Ovary (tissue), 7 donors: ENCODE measurements at regions not wholly inside any gene's neighbourhood (a gene's known extent, or its start where the extent isn't known, plus 50 kb on each side); places are given as distances from the start of the nearest gene placed in this dataset.

ENCODE experiments used
- DNase-seq, 5 donors: peaks; one replicate each; pipeline ENCODE4 v3.0.0-alpha.2; 2019 to 2020
- H3K27ac ChIP-seq, 2 donors: fragments of 200-600 bp; one replicate each; pipeline versions ENCODE4 v1.5.1 to v1.8.0; 2019 to 2022
- H3K27me3 ChIP-seq: fragments of 200-600 bp; one replicate; pipeline ENCODE4 v1.8.0; 2022
- H3K36me3 ChIP-seq: fragments of 200-600 bp; sonication (generic); one replicate; pipeline ENCODE4 v1.5.1; 2019
- H3K4me1 ChIP-seq: one replicate; pipeline ENCODE4 v1.8.1; 2013; ENCODE audit warnings: mild to moderate bottlenecking, moderate library complexity; ENCODE audit not compliant: insufficient read depth
- H3K4me3 ChIP-seq: fragments of 200-600 bp; sonication (generic); one replicate; pipeline ENCODE4 v1.5.1; 2017
- H3K9me3 ChIP-seq, 2 donors: fragments of 200-600 bp in 1 of 2; sonication (generic) in 1 of 2; one replicate each; pipeline versions ENCODE4 v1.5.1 to v1.8.1; 2013 to 2019; ENCODE audit warnings: mild to moderate bottlenecking in 1 of 2, moderate library complexity in 1 of 2
- CTCF ChIP-seq, 3 donors: fragments of 450-650 bp in 2 of 3; fragments of 200-600 bp in 1 of 3; IDR thresholded peaks; one replicate each; pipeline versions ENCODE4 v1.5.1 to v1.8.0; 2016 to 2022; ENCODE audit warnings: antibody characterized with exemption in 3 of 3, mild to moderate bottlenecking in 1 of 3
- EP300 ChIP-seq: sonication (generic); formaldehyde crosslinking; IDR thresholded peaks from one replicate; pipeline ENCODE4 v1.6.1; 2017; ENCODE audit warnings: antibody characterized with exemption
- POLR2A ChIP-seq: fragments of 450-650 bp; IDR thresholded peaks from one replicate; pipeline ENCODE4 v1.6.1; 2017; ENCODE audit warnings: antibody characterized with exemption, mild to moderate bottlenecking, moderate library complexity
- WGBS, 3 donors: extraction: QIAGEN DNeasy Blood & Tissue Kit in 1 of 3; methylation state at CpG; one replicate each; pipeline versions ENCODE4 v1.1.5 to v1.1.7; 2013 to 2017; 5-methylcytosine and 5-hydroxymethylcytosine counted together
- intact Hi-C, 4 donors: fragments of 100-400 bp; cut with DNase I; formaldehyde crosslinking; loops; one replicate each; pipeline versions ENCODE4 v1.11.0 to v1.15.1; 2022 to 2023
- donor health status: DM: no; HTN: no; CAD: no; lungs with moderate emphysema.
- donor health status: DM: no; HTN: no; CAD: no.
- donor health status: Bipolar disorder and iron deficiency.
- donor health status: DM: no; HTN: no; CAD: no.
- donor health status: DM: yes; HTN: yes; CAD: no.

- DNase-seq: no peak
- no peak overlapping the region for H3K27ac ChIP-seq
- 94 to 97% (median 97%) methylated on average over 3 of the region's 3 CpGs for WGBS, 3 donors
- H3K9me3 ChIP-seq: no peaks in the 10 kb centered on the region
- H3K36me3 ChIP-seq: no peaks in the 10 kb centered on the region
- no peak for TF ChIP-seq CTCF (IDR thresholded peaks at IDR 0.05)
- TF ChIP-seq POLR2A: no peak
- no peak for TF ChIP-seq EP300
- no peaks in the 10 kb centered on the region for H3K4me1 ChIP-seq
- no peak overlapping the region for H3K4me3 ChIP-seq
- intact Hi-C loops: no loop called here
- H3K27me3 ChIP-seq: no peaks in the 10 kb centered on the region
These were observed 83.3 kb upstream of the FOXN3 start for GRCh38 chr14:89500303-89500702.

GRCh38 chr14:89498878-89499277, 81.8 kb upstream of the FOXN3 start:
- DNase-seq: no peak
- 80 to 87% (median 83%) methylated on average over 7 of the region's 7 CpGs for WGBS, 3 donors
- TF ChIP-seq POLR2A (no peak), CTCF (IDR thresholded peaks at IDR 0.05) (no peak), EP300 (no peak)
- Histone ChIP-seq H3K4me3 (no peak overlapping the region), H3K4me1 (no peaks in the 10 kb centered on the region), H3K9me3 (no peaks in the 10 kb centered on the region), H3K36me3 (no peaks in the 10 kb centered on the region), H3K27me3 (no peaks in the 10 kb centered on the region), H3K27ac (no peak overlapping the region)
- intact Hi-C loops: loop anchor here in 1 of 4 donors (10.0 kb wide), 1 partner anchor 74 kb away; no protein-coding TSS in a partner anchor

- Histone ChIP-seq H3K27me3 (no peaks in the 10 kb centered on the region), H3K27ac (peak overlapping the region in 1 of 2 donors; percentile 8), H3K36me3 (no peaks in the 10 kb centered on the region), H3K4me1 (peaks cover 8% of the 10 kb centered on the region), H3K4me3 (no peak overlapping the region), H3K9me3 (no peaks in the 10 kb centered on the region)
- intact Hi-C loops: loop anchor here in 1 of 4 donors (10.0 kb wide), 1 partner anchor 71 kb away; no protein-coding TSS in a partner anchor
- WGBS, 3 donors: 92 to 95% (median 94%) methylated on average over 8 of the region's 8 CpGs
- TF ChIP-seq POLR2A: no peak
- TF ChIP-seq EP300: no peak
- TF ChIP-seq CTCF (IDR thresholded peaks at IDR 0.05): no peak
- no peak for DNase-seq
These were observed 78.7 kb upstream of the FOXN3 start for GRCh38 chr14:89495718-89496117.

- Histone ChIP-seq H3K4me1 (peaks cover 9% of the 10 kb centered on the region), H3K27me3 (no peaks in the 10 kb centered on the region), H3K4me3 (no peak overlapping the region), H3K9me3 (no peaks in the 10 kb centered on the region), H3K36me3 (no peaks in the 10 kb centered on the region), H3K27ac (no peak overlapping the region)
- no peak for DNase-seq
- TF ChIP-seq CTCF (IDR thresholded peaks at IDR 0.05) (no peak), POLR2A (no peak), EP300 (no peak)
- intact Hi-C loops: loop anchor here in 2 of 4 donors (5.0 to 10.0 kb wide), 2 partner anchors 67 to 69 kb away; no protein-coding TSS in a partner anchor
- WGBS, 3 donors: 59 to 86% (median 66%) methylated on average over 11 of the region's 11 CpGs
These were observed 77.0 kb upstream of the FOXN3 start for GRCh38 chr14:89493877-89494634.
